ENCODE measurements at regions not wholly inside any gene's neighbourhood (a gene's known extent, or its start where the extent isn't known, plus 50 kb on each side); places are given as distances from the start of the nearest gene placed in this dataset.
"Not testable (repeated sequence)": the region's sequence is repeated elsewhere in the genome, so short reads cannot be mapped to it uniquely, and the experiment has no call there.

DNA sequence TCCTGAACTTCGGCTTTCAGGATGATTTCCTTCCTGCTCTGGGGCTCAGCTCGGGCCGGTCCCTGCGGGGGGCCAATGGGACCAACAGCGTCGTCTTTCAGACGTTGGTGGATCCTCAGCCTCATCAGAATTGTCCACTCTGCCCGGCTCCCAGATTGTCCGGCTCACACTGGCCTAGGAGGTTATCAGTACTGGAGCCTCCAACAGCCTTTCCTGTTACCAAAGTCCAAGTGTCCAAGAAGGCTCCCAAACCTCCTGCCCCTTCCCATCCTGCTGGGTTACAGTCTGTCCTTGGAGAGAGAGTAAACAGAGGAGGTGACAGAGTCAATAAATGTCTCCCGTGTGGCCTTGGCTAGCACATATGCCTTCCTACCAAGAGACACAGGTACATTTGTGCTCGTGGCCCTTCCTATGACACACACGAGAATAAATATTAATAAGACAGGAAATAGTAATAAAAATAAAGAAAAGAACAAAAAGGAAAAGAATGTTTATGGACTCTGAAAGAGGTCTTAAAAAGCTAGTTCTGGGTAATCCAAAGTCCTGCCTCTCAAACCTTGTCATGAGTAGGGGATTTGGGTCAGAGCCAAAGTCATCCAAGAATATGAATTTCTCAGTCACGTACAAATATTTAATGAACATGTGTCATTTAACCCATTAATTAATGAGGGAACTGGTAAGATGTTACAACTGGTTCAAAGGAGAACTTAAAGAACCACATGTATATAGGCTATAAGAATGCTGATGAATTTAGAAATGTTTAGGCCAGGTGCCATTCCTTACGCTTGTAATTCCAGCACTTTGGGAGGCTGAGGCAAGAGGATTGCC lies 80.8 kb upstream of the SLC2A1 start:
- no peak for DNase-seq

- DNase-seq, result no peak
Observed at GRCh38 chr1:43038232-43038935, 79.7 kb upstream of the SLC2A1 start.

DNA sequence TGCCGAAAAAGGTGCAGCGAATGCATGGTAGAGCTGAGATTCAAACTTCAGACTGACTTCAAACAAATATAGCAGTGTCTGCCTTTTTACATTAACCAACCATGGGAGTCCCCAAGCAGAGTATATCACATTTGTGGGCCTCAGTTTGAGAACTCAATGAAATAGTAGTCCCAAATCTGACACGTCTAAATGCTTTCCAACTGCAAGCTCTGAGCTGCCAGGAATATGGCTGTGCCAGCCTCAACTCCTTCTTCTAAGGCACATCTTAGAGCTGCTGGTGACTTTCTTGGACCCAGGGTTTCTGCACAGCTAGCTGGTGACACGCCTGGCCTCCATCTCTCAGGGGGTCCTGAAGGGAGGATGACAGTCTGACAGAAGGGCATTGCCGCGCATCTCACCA lies 78.8 kb upstream of the SLC2A1 start:
- DNase-seq, result no peak

GRCh38 chr1:43036932-43037331 lies 78.3 kb upstream of the SLC2A1 start:
- DNase-seq, result no peak

DNA sequence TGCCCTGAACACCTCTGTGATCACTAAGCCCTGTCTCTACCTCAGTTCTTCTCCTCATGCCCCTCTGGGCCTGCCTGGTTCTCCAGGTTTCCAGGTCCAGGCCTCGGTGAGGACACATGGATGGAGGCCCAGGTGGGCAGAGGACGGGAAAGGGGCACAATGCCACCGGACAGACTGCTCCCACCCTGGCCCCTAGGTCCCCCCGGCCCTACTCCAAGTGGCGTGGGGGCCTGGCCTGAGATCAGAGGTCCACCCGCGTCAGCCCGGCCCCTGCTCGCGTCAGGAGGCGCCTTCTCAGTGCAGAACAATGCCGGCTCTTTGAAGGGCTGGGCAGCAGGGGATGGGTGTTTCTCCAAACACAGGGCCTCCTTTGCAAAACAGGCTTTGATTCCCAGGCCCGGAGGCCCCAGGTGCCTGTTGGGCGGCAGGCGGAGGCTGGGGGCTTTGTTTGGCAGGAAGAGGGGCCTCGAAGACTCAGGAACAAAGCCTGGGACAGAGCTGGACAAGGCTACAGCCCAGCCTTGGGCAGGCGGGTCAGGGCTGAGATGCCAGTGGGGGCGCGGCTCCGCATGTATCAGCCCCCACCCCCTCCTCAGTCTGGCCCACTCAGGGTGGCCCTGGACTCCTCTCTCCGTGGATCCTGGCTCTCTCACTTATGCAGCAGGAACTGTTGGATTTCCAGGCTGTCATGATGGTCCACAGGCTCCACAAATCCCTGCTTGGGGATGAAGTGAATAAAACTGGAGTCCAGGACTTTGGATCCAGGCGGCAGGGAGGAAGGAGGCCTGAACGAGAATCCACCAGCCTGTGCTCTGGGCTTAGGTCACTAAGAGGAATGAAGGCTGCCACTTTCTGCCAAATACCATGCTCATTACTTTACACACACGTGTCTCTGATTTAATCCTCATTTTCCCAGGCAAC lies 77.4 kb upstream of the SLC2A1 start:
- no peak for DNase-seq

DNA sequence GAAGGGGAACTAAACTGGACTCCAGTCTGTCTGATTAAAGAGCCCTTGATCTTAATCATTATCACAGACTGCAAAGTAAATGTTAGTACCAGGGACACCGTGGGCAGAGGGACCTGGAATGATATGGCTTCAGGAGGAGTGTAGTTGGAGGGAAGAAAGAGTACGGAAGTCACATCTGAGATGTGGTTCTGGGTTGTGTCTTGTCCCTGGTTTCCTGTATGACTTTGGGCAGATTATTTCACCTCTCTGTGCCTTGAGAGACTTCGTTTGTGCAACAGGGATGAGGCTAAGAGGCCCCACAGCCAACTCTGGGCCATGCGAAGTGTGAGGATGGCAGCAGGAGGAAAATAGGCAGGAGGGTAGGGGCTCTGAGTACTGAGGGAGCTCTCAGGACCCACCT lies 76.1 kb upstream of the SLC2A1 start:
- no peak for DNase-seq

DNA sequence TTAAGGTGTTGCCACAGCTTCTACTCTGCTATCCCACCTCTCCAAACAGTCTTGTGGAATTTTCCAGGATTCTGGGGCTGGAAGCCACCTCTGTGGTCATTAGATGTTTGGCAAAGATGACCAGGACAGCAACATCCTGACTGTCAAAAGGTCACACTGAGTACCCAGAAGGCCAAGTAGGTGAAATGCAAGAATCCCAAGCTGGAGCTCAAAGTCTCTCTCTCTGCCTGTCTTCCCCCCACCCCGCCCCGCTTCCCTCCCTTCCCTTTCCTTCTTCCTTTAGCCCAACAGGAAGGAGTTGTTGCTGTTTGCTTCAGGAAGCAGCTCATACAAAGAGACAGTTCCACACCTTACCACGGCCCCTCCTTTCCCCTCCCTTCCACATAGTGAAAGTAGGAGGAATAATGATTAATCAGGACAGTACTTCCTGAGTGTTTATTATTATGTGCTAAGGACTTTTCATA lies 75.6 kb upstream of the SLC2A1 start:
- no peak for DNase-seq

DNA sequence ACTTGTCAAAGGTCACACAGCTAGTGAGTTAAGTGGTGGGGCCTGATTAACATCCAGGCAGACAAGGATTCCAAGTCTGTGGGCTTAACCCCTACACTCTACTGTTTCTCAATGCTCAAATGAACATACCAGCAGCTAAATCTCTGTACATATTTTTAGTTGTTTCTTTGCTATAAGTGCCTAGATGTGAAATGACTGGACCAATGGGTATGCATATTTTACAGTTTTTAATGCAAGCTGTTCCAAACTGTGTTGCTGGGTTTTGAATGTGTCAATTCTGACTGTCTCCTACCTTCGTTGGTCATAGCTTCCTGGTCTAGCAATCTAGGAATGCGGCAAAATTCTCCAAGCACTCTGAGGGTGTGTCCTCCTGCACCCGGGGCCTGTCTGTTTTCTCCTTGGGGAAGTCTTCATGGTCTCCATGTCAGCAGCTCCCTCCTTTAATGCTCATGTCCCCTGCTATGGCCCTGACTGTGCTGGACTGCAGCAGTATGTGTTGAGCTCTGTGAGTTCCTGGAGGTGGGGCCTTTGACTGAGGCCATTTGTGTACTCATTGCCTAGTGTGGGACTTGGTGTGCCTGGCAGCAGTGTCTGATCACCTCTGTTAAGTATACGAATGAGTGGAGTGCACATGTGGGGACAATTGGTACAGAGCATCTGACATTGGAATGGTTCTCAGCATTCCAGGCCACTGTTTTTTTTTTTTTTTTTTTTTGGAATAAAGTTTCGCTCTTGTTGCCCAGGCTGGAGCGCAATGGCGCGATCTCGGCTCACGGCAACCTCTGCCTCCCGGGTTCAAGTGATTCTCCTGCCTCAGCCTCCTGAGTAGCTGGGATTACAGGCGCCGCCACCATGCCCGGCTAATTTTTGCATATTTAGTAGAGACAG lies 72.9 kb upstream of the SLC2A1 start:
- DNase-seq, result no peak

DNA sequence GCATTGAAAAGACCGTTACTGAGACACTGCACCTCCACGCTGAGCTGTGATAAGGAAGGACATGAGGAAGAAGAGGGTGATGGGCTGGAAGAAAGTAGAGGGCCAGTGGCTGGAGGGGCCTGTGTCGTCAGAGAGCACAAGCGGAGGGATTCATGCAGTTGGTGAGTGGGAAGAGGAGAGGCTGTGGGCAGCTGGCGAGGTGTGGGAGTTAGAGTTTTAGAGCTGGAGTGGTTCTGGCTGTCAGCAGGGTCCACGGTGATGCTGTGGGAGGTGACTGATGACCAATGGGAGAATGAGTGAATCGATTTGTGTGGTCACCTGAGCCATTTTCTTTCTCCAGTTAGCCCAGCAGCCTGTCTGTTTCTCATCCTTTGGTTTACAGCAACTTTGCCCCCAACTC lies 66.2 kb upstream of the SLC2A1 start:
- no peak for DNase-seq

DNA sequence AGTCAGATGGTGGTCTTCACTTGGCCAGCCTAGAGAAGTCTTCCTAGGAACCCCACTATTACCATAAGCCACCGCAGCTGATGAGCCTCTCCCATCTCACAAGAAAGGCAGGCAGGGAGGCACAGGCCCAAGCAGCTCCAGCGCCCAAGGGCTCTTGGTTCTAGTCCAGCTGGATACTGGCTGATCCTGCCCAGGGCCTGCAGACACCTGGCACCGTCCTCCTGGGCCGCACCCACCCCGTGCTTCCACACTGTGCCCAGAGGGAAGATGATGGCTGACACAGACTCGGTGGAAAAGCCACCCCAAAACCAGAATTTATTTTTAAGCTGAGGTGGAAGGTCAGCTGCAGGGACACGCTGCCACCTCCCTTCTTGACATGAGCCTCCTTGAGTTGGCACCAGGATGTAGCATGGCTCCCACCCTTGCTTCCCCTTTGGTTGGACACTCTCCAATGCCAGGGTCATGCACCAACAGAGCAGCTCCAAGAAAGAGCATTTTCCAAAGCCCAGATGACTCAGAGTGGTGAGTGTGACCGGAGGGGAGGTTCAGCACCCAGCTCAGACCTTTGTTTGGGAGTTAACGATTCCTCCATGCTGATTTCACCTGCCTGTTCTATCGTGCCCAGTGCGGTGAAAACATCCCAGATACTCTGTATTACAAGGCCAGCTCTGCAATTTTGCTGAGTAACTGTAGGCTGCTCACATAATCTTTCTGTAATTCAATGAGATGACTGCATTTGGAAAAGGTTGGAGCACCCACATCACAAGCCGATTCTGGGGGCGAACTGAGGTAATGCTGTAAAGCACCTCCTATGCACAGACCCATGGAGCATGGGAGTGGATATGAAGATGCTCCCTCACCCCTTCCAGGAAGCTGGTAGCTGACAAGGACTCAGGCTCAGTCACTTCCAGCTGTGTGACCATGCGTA lies 63.1 kb upstream of the SLC2A1 start:
- no peak for DNase-seq

- no peak for DNase-seq
Observed at GRCh38 chr1:43019226-43019625, 60.6 kb upstream of the SLC2A1 start.

GRCh38 chr1:43018121-43018520 lies 59.5 kb upstream of the SLC2A1 start:
- no peak for DNase-seq

DNA sequence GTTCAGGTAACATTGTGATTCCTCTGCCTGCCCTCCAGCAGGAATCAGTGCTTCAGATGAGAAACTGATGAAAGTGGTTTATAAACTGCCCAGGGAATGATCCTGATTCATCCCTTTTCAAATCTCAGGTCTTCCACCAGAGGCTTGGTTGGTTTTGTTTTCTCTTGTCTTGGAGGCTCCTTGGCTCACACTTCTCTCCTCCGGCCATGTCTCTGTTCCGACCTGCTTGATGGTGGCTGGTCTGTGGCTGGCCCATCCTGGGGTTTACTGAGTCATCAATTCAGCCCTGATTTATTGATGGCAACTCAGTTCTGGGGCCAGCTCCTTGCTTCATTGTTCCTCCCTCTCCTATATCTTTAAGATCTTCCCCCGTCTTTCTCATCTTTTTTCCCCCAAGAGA lies 56.6 kb upstream of the SLC2A1 start:
- DNase-seq, result no peak

DNA sequence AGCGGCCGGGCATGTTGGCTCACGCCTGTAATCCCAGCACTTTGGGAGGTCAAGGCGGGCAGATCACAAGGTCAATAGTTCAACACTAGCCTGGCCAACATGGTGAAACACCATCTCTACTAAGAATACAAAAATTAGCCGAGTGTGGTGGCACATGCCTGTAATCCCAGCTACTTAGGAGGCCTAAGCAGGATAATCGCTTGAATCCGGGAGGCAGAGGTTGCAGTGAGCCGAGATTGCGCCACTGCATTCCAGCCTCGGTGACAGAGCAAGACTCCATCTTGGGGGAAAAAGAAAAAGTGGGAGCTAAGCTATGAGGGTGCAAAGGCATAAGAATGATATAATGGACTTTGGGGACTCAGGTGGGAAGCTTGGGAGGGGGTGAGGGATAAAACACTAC lies 55.9 kb upstream of the SLC2A1 start:
- DNase-seq, result not testable (repeated sequence)

GRCh38 chr1:43011020-43011419 lies 52.4 kb upstream of the SLC2A1 start:
- no peak for DNase-seq

- DNase-seq, result peak in 1 of 2 donors; percentile 64
Observed at GRCh38 chr1:43009274-43009673, 50.6 kb upstream of the SLC2A1 start.

GRCh38 chr1:43008115-43009060 lies 49.7 kb upstream of the SLC2A1 start:
- DNase-seq, result no peak
